Upper lobe of left lung (tissue), 6 donors: ENCODE measurements at regions not wholly inside any gene's neighbourhood (a gene's known extent, or its start where the extent isn't known, plus 50 kb on each side); places are given as distances from the start of the nearest gene placed in this dataset.

ENCODE experiments used
- ATAC-seq, 2 donors: fragments of 200-7000 bp; cut with Tn5 transposase; one replicate each; pipeline ENCODE4 v1.9.1; 2022; ENCODE audit warnings: mild to moderate bottlenecking in 2 of 2, moderate library complexity in 2 of 2; ENCODE audit not compliant: low FRiP score in 2 of 2
- DNase-seq, 2 donors: peaks; one replicate each; pipeline ENCODE4 v3.0.0-alpha.2; 2019 to 2020
- H3K27ac ChIP-seq, 4 donors: fragments of 200-600 bp; sonication (generic); one replicate each; pipeline ENCODE4 v1.5.1; 2016 to 2019
- H3K27me3 ChIP-seq, 4 donors: fragments of 200-600 bp; sonication (generic); one replicate each; pipeline ENCODE4 v1.5.1; 2017 to 2019
- H3K36me3 ChIP-seq, 4 donors: fragments of 200-600 bp; sonication (generic); one replicate each; pipeline ENCODE4 v1.5.1; 2016 to 2019
- H3K4me1 ChIP-seq, 4 donors: fragments of 200-600 bp; sonication (generic); one replicate each; pipeline ENCODE4 v1.5.1; 2018 to 2019
- H3K4me3 ChIP-seq, 4 donors: fragments of 200-600 bp; sonication (generic); one replicate each; pipeline ENCODE4 v1.5.1; 2017 to 2019; ENCODE audit warnings: mild to moderate bottlenecking in 2 of 4, moderate library complexity in 1 of 4
- H3K9me3 ChIP-seq, 4 donors: fragments of 200-600 bp; sonication (generic); one replicate each; pipeline ENCODE4 v1.5.1; 2018 to 2019
- CTCF ChIP-seq, 6 experiments: fragments of 450-650 bp in 4 of 6; fragments of 200-600 bp in 2 of 6; sonication (generic) in 2 of 6; IDR thresholded peaks; one replicate each; pipeline ENCODE4 v1.5.1; 2016 to 2019; ENCODE audit warnings: antibody characterized with exemption in 6 of 6
- EP300 ChIP-seq, 4 donors: sonication (generic); formaldehyde crosslinking; IDR thresholded peaks; one replicate each; pipeline ENCODE4 v1.5.1; 2017; ENCODE audit warnings: antibody characterized with exemption in 4 of 4, control low read depth in 2 of 4
- POLR2A ChIP-seq, 4 donors: fragments of 450-650 bp; IDR thresholded peaks; one replicate each; pipeline ENCODE4 v1.5.1; 2016 to 2017; ENCODE audit warnings: antibody characterized with exemption in 4 of 4, mild to moderate bottlenecking in 2 of 4
- POLR2AphosphoS5 ChIP-seq, 2 donors: sonication (generic); formaldehyde crosslinking; IDR thresholded peaks; one replicate each; pipeline ENCODE4 v1.5.1; 2017; ENCODE audit warnings: antibody characterized with exemption in 2 of 2
- WGBS, 2 donors: methylation state at CpG; one replicate each; pipeline ENCODE4 v1.1.5; 2017 to 2018; 5-methylcytosine and 5-hydroxymethylcytosine counted together
- donor health status: DM: no; HTN: no; CAD: no; lungs with moderate emphysema.
- donor health status: DM: no; HTN: yes; CAD: no; lungs with severe emphysema.

GRCh38 chr6:6717953-6718352 is 129.4 kb downstream of the LY86 start:
- H3K27ac ChIP-seq, result peak overlapping the region; percentile 21 to 82 (median 64)
- no peak overlapping the region for H3K4me3 ChIP-seq
- no peaks in the 10 kb centered on the region for H3K36me3 ChIP-seq
- H3K4me1 ChIP-seq, result peaks cover 21 to 38% (median 34%) of the 10 kb centered on the region in 4 donors
- no peaks in the 10 kb centered on the region for H3K27me3 ChIP-seq
- H3K9me3 ChIP-seq, result no peaks in the 10 kb centered on the region
- TF ChIP-seq CTCF (IDR thresholded peaks at IDR 0.05) (no peak), POLR2AphosphoS5 (IDR thresholded peaks at IDR 0.05) (peak; percentile 38 to 63), POLR2A (IDR thresholded peaks at IDR 0.05) (peak in 1 of 4 donors; percentile 10), EP300 (IDR thresholded peaks at IDR 0.05) (peak in 1 of 4 donors; percentile 15)
- DNase-seq, result peak in 1 of 2 donors; percentile 76
- ATAC-seq, result peak; percentile 57 to 67
- 26 to 37% methylated on average over 3 of the region's 3 CpGs for WGBS, 2 donors

- H3K36me3 ChIP-seq, result no peaks in the 10 kb centered on the region
- H3K9me3 ChIP-seq, result no peaks in the 10 kb centered on the region
- peak overlapping the region in 3 of 4 donors; percentile 44 to 94 (median 87) for H3K27ac ChIP-seq
- H3K27me3 ChIP-seq, result no peaks in the 10 kb centered on the region
- peaks cover 45 to 57% (median 48%) of the 10 kb centered on the region in 4 donors for H3K4me1 ChIP-seq
- no peak for TF ChIP-seq POLR2A (IDR thresholded peaks at IDR 0.05)
- ATAC-seq (peak in 1 of 2 donors; percentile 78), DNase-seq (peak in 1 of 2 donors; percentile 78)
- 52% methylated on average over 2 of the region's 2 CpGs for WGBS, 2 donors
- H3K4me3 ChIP-seq, result no peak overlapping the region
These were observed 133.1 kb downstream of the LY86 start for GRCh38 chr6:6721606-6722005.

- Histone ChIP-seq H3K36me3 (no peaks in the 10 kb centered on the region), H3K27ac (peak overlapping the region in 3 of 4 donors; percentile 44 to 94 (median 87)), H3K4me3 (no peak overlapping the region), H3K4me1 (peaks cover 44 to 57% (median 47%) of the 10 kb centered on the region in 4 donors), H3K27me3 (no peaks in the 10 kb centered on the region), H3K9me3 (no peaks in the 10 kb centered on the region)
- ATAC-seq (no peak), DNase-seq (no peak)
- WGBS, 2 donors, result 61 to 62% methylated on average over 5 of the region's 5 CpGs
- TF ChIP-seq CTCF (IDR thresholded peaks at IDR 0.05) (no peak), POLR2A (IDR thresholded peaks at IDR 0.05) (no peak), EP300 (IDR thresholded peaks at IDR 0.05) (no peak), POLR2AphosphoS5 (IDR thresholded peaks at IDR 0.05) (no peak)
These were observed 133.7 kb downstream of the LY86 start for GRCh38 chr6:6722195-6722594.

- H3K27ac ChIP-seq, result peak overlapping the region; percentile 75 to 94 (median 87)
- H3K4me1 ChIP-seq, result peaks cover 32 to 50% (median 38%) of the 10 kb centered on the region in 4 donors
- peak in 1 of 2 donors; percentile 1 for ATAC-seq
These were observed 134.8 kb downstream of the LY86 start for GRCh38 chr6:6723361-6723760.

GRCh38 chr6:6723921-6724538 is 135.5 kb downstream of the LY86 start:
- 15 to 16% methylated on average over 14 to 16 of the region's 16 CpGs for WGBS, 2 donors
- ATAC-seq (peak; percentile 50 to 66), DNase-seq (peak in 1 of 2 donors; percentile 55)
- Histone ChIP-seq H3K27ac (peak overlapping the region; percentile 75 to 94 (median 87)), H3K4me3 (peak overlapping the region in 3 of 4 donors; percentile 26 to 47 (median 44)), H3K36me3 (no peaks in the 10 kb centered on the region), H3K9me3 (no peaks in the 10 kb centered on the region), H3K4me1 (peaks cover 29 to 47% (median 35%) of the 10 kb centered on the region in 4 donors), H3K27me3 (no peaks in the 10 kb centered on the region)
- TF ChIP-seq POLR2AphosphoS5 (IDR thresholded peaks at IDR 0.05) (peak in 1 of 2 donors; percentile 36), CTCF (IDR thresholded peaks at IDR 0.05) (no peak), POLR2A (IDR thresholded peaks at IDR 0.05) (peak in 1 of 4 donors; percentile 13)

More at GRCh38 chr6:6723361-6723760, 134.8 kb downstream of the LY86 start:
- TF ChIP-seq EP300 (IDR thresholded peaks at IDR 0.05) (no peak), POLR2AphosphoS5 (IDR thresholded peaks at IDR 0.05) (no peak), CTCF (IDR thresholded peaks at IDR 0.05) (no peak), POLR2A (IDR thresholded peaks at IDR 0.05) (no peak)
- Histone ChIP-seq H3K27me3 (no peaks in the 10 kb centered on the region), H3K9me3 (no peaks in the 10 kb centered on the region), H3K4me3 (no peak overlapping the region), H3K36me3 (no peaks in the 10 kb centered on the region)
- no peak for DNase-seq
- 31 to 40% methylated on average over 1 of the region's 1 CpG for WGBS, 2 donors
